Mesenchymal stem cell (in vitro differentiated cells and primary cell): ENCODE measurements at regions not wholly inside any gene's neighbourhood (a gene's known extent, or its start where the extent isn't known, plus 50 kb on each side); places are given as distances from the start of the nearest gene placed in this dataset.

Source experiments
- DNase-seq: peaks from one replicate; pipeline ENCODE4 v3.0.0-alpha.2; 2013
- H2AFZ ChIP-seq: one replicate; pipeline ENCODE4 v1.6.1; 2013; ENCODE audit warnings: low read depth, mild to moderate bottlenecking, control low read depth, inconsistent platforms, low read length, moderate library complexity
- H2AK5ac ChIP-seq: 2 replicates; pipeline ENCODE4 v1.6.1; 2013; ENCODE audit warnings: low read length, moderate library complexity, mild to moderate bottlenecking, inconsistent platforms; ENCODE audit not compliant: severe bottlenecking
- H2BK120ac ChIP-seq: one replicate; pipeline ENCODE4 v1.6.1; 2013; ENCODE audit warnings: low read depth, mild to moderate bottlenecking, inconsistent platforms, low read length, moderate library complexity
- H2BK12ac ChIP-seq, 2 experiments: one replicate each; pipeline ENCODE4 v1.6.1; 2013; ENCODE audit warnings: inconsistent platforms in 2 of 2, low read length in 2 of 2, mild to moderate bottlenecking in 2 of 2, moderate library complexity in 2 of 2, control low read depth in 1 of 2
- H2BK15ac ChIP-seq: one replicate; pipeline ENCODE4 v1.6.1; 2013; ENCODE audit warnings: mild to moderate bottlenecking, low read depth, inconsistent platforms; ENCODE audit not compliant: poor library complexity, severe bottlenecking
- H2BK5ac ChIP-seq: 2 replicates; pipeline ENCODE4 v1.6.1; 2013; ENCODE audit warnings: low read depth, mild to moderate bottlenecking, low read length, control low read depth, inconsistent platforms; ENCODE audit not compliant: poor library complexity, severe bottlenecking
- H3K14ac ChIP-seq, 2 experiments: one replicate each; pipeline ENCODE4 v1.6.1; 2013; ENCODE audit warnings: inconsistent platforms in 2 of 2, low read length in 2 of 2, control low read depth in 1 of 2, mild to moderate bottlenecking in 1 of 2, moderate library complexity in 1 of 2
- H3K18ac ChIP-seq, 2 experiments: one replicate each; pipeline ENCODE4 v1.6.1; 2013; ENCODE audit warnings: inconsistent platforms in 2 of 2, low read length in 2 of 2, control low read depth in 1 of 2, low read depth in 1 of 2, mild to moderate bottlenecking in 1 of 2
- H3K23ac ChIP-seq, 2 experiments: one replicate each; pipeline ENCODE4 v1.6.1; 2013; ENCODE audit warnings: inconsistent platforms in 2 of 2, low read length in 2 of 2, mild to moderate bottlenecking in 2 of 2, moderate library complexity in 2 of 2, control low read depth in 1 of 2
- H3K27ac ChIP-seq: 2 replicates; pipeline ENCODE4 v1.5.1; 2013; ENCODE audit warnings: mild to moderate bottlenecking, moderate library complexity, low read length, control low read depth, inconsistent platforms; ENCODE audit not compliant: poor library complexity, severe bottlenecking
- H3K27me3 ChIP-seq, 2 experiments: 2 replicates each; pipeline versions ENCODE4 v1.6.1 to v1.7.0; 2013; ENCODE audit warnings: low read length in 2 of 2, mild to moderate bottlenecking in 2 of 2, moderate library complexity in 2 of 2, control low read depth in 1 of 2, inconsistent platforms in 1 of 2; ENCODE audit not compliant: control insufficient read depth in 1 of 2, insufficient read depth in 1 of 2
- H3K36me3 ChIP-seq, 2 experiments: 2 replicates each; pipeline versions ENCODE4 v1.6.1 to v1.7.0; 2013; ENCODE audit warnings: low read length in 2 of 2, control low read depth in 1 of 2, inconsistent platforms in 1 of 2, low read depth in 1 of 2, mild to moderate bottlenecking in 1 of 2; ENCODE audit not compliant: insufficient read depth in 2 of 2, control insufficient read depth in 1 of 2
- H3K4ac ChIP-seq, 2 experiments: one replicate each; pipeline ENCODE4 v1.6.1; 2013; ENCODE audit warnings: inconsistent platforms in 2 of 2, low read length in 2 of 2, mild to moderate bottlenecking in 2 of 2, moderate library complexity in 2 of 2, control low read depth in 1 of 2, low read depth in 1 of 2
- H3K4me1 ChIP-seq: 2 replicates; pipeline ENCODE4 v1.6.1; 2013; ENCODE audit warnings: low read depth, low read length, control low read depth; ENCODE audit not compliant: control insufficient read depth, insufficient read depth
- H3K4me2 ChIP-seq: 2 replicates; pipeline ENCODE4 v1.6.1; 2013; ENCODE audit warnings: low read length, mild to moderate bottlenecking, inconsistent platforms; ENCODE audit not compliant: poor library complexity, severe bottlenecking
- H3K4me3 ChIP-seq, 2 experiments: 2 replicates each; pipeline versions ENCODE4 v1.5.1 to v1.7.0; 2013; ENCODE audit warnings: low read length in 2 of 2, mild to moderate bottlenecking in 2 of 2, control low read depth in 1 of 2, low read depth in 1 of 2; ENCODE audit not compliant: insufficient read depth in 1 of 2
- H3K79me1 ChIP-seq: replicated peaks from 2 replicates; pipeline ENCODE4 v1.6.1; 2013; ENCODE audit warnings: mild to moderate bottlenecking, control low read depth, low read length, inconsistent platforms; ENCODE audit not compliant: poor library complexity, severe bottlenecking
- H3K9ac ChIP-seq: 2 replicates; pipeline ENCODE4 v1.7.0; 2013; ENCODE audit warnings: mild to moderate bottlenecking, low read length, moderate library complexity
- H3K9me3 ChIP-seq: 2 replicates; pipeline ENCODE4 v1.7.0; 2013; ENCODE audit warnings: mild to moderate bottlenecking, low read length; ENCODE audit not compliant: control insufficient read depth
- H4K8ac ChIP-seq: one replicate; pipeline ENCODE4 v1.6.1; 2013; ENCODE audit warnings: inconsistent platforms, mild to moderate bottlenecking, low read length, moderate library complexity
- H4K91ac ChIP-seq: one replicate; pipeline ENCODE4 v1.6.1; 2013; ENCODE audit warnings: mild to moderate bottlenecking, low read length, inconsistent platforms
- WGBS: methylation state at CpG from one replicate; pipeline ENCODE4 v1.1.7; 2013; ENCODE audit warnings: mixed read lengths; 5-methylcytosine and 5-hydroxymethylcytosine counted together

GRCh38 chr11:134888821-134889220 is 476.8 kb upstream of the B3GAT1 start:
- Histone ChIP-seq H3K23ac (no peak overlapping the region), H3K9ac (no peak overlapping the region), H3K27ac (no peak overlapping the region), H3K4me3 (no peak overlapping the region), H3K18ac (no peak overlapping the region), H2BK15ac (no peak overlapping the region), H3K27me3 (no peaks in the 10 kb centered on the region), H3K36me3 (no peaks in the 10 kb centered on the region), H3K4me2 (no peak overlapping the region), H3K4ac (no peak overlapping the region), H3K4me1 (no peaks in the 10 kb centered on the region), H2BK12ac (no peak overlapping the region), H2AK5ac (no peak overlapping the region), H3K79me1 (no peaks in the 10 kb centered on the region), H3K14ac (no peak overlapping the region), H4K91ac (no peak overlapping the region), H3K9me3 (no peaks in the 10 kb centered on the region), H2BK120ac (no peak overlapping the region), H4K8ac (no peak overlapping the region), H2AFZ (no peak overlapping the region), H2BK5ac (no peak overlapping the region)
- WGBS = 83% methylated on average over 9 of the region's 10 CpGs
- DNase-seq = no peak

- Histone ChIP-seq H2BK120ac (no peak overlapping the region), H4K8ac (no peak overlapping the region), H3K27ac (no peak overlapping the region), H2BK15ac (no peak overlapping the region), H3K9me3 (no peaks in the 10 kb centered on the region), H3K4me1 (no peaks in the 10 kb centered on the region), H2BK5ac (no peak overlapping the region), H3K36me3 (no peaks in the 10 kb centered on the region), H3K4me3 (no peak overlapping the region), H3K79me1 (no peaks in the 10 kb centered on the region), H3K23ac (no peak overlapping the region), H3K4me2 (no peak overlapping the region), H2AK5ac (no peak overlapping the region), H2AFZ (no peak overlapping the region), H3K4ac (no peak overlapping the region), H3K27me3 (no peaks in the 10 kb centered on the region), H4K91ac (no peak overlapping the region), H3K14ac (no peak overlapping the region), H3K18ac (no peak overlapping the region), H2BK12ac (no peak overlapping the region), H3K9ac (no peak overlapping the region)
- 88% methylated on average over 4 of the region's 4 CpGs for WGBS
- no peak for DNase-seq
Measured at GRCh38 chr11:134887896-134888295, 475.9 kb upstream of the B3GAT1 start.

GRCh38 chr11:134883484-134883883 is 471.4 kb upstream of the B3GAT1 start:
- no peak overlapping the region for H4K91ac ChIP-seq

GRCh38 chr11:134882671-134883297 is 470.7 kb upstream of the B3GAT1 start:
- Histone ChIP-seq H4K8ac (no peak overlapping the region), H4K91ac (no peak overlapping the region), H2BK120ac (no peak overlapping the region), H3K27me3 (peaks cover 0 to 5% of the 10 kb centered on the region in 2 experiments), H2BK15ac (no peak overlapping the region), H2BK5ac (no peak overlapping the region), H3K18ac (no peak overlapping the region), H3K14ac (no peak overlapping the region), H3K4me3 (no peak overlapping the region), H3K27ac (no peak overlapping the region), H3K9ac (no peak overlapping the region), H3K79me1 (no peaks in the 10 kb centered on the region), H3K4ac (no peak overlapping the region), H2AFZ (no peak overlapping the region), H3K23ac (no peak overlapping the region), H2BK12ac (no peak overlapping the region), H3K9me3 (no peaks in the 10 kb centered on the region), H3K4me2 (no peak overlapping the region), H3K4me1 (no peaks in the 10 kb centered on the region), H3K36me3 (no peaks in the 10 kb centered on the region), H2AK5ac (no peak overlapping the region)
- 44% methylated on average over 3 of the region's 13 CpGs for WGBS
- no peak for DNase-seq

More at GRCh38 chr11:134883484-134883883, 471.4 kb upstream of the B3GAT1 start:
- 83% methylated on average over 8 of the region's 8 CpGs for WGBS
- Histone ChIP-seq H3K4me1 (no peaks in the 10 kb centered on the region), H3K27me3 (peaks cover 0 to under 1% of the 10 kb centered on the region in 2 experiments), H3K79me1 (no peaks in the 10 kb centered on the region), H2BK15ac (no peak overlapping the region), H3K9me3 (no peaks in the 10 kb centered on the region), H3K23ac (no peak overlapping the region), H2BK12ac (no peak overlapping the region), H3K9ac (no peak overlapping the region), H4K8ac (no peak overlapping the region), H2BK5ac (no peak overlapping the region), H3K27ac (no peak overlapping the region), H2AFZ (no peak overlapping the region), H3K36me3 (no peaks in the 10 kb centered on the region), H3K4ac (no peak overlapping the region), H2BK120ac (no peak overlapping the region), H2AK5ac (no peak overlapping the region), H3K4me3 (no peak overlapping the region), H3K4me2 (no peak overlapping the region), H3K14ac (no peak overlapping the region), H3K18ac (no peak overlapping the region)
- DNase-seq = no peak
